PFSK-1 (cell line): ENCODE measurements at regions not wholly inside any gene's neighbourhood (a gene's known extent, or its start where the extent isn't known, plus 50 kb on each side); places are given as distances from the start of the nearest gene placed in this dataset.

ENCODE experiments used
- FOXP2 ChIP-seq: optimal IDR thresholded peaks from 2 replicates; pipeline ENCODE3; 2011; ENCODE audit warnings: borderline replicate concordance, control low read depth, inconsistent platforms; ENCODE audit not compliant: insufficient read depth; ENCODE audit errors: extremely low read length, extremely low read depth
- POLR2AphosphoS5 ChIP-seq: IDR thresholded peaks from 2 replicates; pipeline ENCODE4 v1.6.1; 2012; ENCODE audit warnings: low read depth, mild to moderate bottlenecking, control low read depth, low read length, moderate library complexity
- SIN3A ChIP-seq: IDR thresholded peaks from 2 replicates; pipeline ENCODE4 v1.6.1; 2012; ENCODE audit warnings: mild to moderate bottlenecking, low read length, moderate library complexity, borderline replicate concordance; ENCODE audit not compliant: insufficient read depth
- TAF1 ChIP-seq: IDR thresholded peaks from 2 replicates; pipeline ENCODE4 v1.6.1; 2012; ENCODE audit warnings: low read length, control low read depth, borderline replicate concordance; ENCODE audit not compliant: insufficient read depth
- TF ChIP-seq, protein P1 (sequence below), 2 experiments: IDR thresholded peaks; 2 replicates each; pipeline versions ENCODE4 v1.6.1 to v1.8.0; 2011 to 2012; ENCODE audit warnings: low read depth in 2 of 2, low read length in 2 of 2, control low read depth in 1 of 2, inconsistent platforms in 1 of 2, mild to moderate bottlenecking in 1 of 2, moderate library complexity in 1 of 2; ENCODE audit not compliant: insufficient read depth in 1 of 2

DNA sequence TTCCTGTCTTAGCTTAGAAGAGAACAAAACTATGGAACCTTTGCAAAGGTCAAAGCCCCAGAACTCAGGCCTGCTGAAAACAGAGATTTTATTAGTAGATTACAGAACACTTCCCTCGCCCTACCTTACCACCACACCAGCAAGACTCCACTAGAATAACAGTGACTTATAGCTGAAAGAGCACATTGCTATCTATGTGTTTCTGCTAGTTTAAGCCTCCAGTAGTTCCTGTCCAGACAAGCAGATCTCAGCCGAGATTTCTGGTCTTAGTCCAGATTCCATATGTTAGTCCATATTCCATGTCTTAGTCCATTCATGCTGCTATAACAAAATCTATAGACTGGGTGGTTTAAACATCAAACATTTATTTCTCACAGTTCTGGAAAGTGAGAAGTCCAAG is 412.3 kb upstream of the ID4 start:
- TF ChIP-seq FOXP2 (no peak), SIN3A (no peak), POLR2AphosphoS5 (no peak), TAF1 (no peak)
- TF ChIP-seq, protein P1, sequence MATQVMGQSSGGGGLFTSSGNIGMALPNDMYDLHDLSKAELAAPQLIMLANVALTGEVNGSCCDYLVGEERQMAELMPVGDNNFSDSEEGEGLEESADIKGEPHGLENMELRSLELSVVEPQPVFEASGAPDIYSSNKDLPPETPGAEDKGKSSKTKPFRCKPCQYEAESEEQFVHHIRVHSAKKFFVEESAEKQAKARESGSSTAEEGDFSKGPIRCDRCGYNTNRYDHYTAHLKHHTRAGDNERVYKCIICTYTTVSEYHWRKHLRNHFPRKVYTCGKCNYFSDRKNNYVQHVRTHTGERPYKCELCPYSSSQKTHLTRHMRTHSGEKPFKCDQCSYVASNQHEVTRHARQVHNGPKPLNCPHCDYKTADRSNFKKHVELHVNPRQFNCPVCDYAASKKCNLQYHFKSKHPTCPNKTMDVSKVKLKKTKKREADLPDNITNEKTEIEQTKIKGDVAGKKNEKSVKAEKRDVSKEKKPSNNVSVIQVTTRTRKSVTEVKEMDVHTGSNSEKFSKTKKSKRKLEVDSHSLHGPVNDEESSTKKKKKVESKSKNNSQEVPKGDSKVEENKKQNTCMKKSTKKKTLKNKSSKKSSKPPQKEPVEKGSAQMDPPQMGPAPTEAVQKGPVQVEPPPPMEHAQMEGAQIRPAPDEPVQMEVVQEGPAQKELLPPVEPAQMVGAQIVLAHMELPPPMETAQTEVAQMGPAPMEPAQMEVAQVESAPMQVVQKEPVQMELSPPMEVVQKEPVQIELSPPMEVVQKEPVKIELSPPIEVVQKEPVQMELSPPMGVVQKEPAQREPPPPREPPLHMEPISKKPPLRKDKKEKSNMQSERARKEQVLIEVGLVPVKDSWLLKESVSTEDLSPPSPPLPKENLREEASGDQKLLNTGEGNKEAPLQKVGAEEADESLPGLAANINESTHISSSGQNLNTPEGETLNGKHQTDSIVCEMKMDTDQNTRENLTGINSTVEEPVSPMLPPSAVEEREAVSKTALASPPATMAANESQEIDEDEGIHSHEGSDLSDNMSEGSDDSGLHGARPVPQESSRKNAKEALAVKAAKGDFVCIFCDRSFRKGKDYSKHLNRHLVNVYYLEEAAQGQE (IDR thresholded peaks at IDR 0.05; ENCODE audit: insufficient read depth in 1 of 2, low read depth in 2 of 2, low read length in 2 of 2) = no peak

- no peak for TF ChIP-seq FOXP2
- TF ChIP-seq SIN3A = no peak
- TF ChIP-seq, protein P1 (IDR thresholded peaks at IDR 0.05; ENCODE audit: insufficient read depth in 1 of 2, low read depth in 2 of 2, low read length in 2 of 2) = no peak
- TF ChIP-seq TAF1 = no peak
- no peak for TF ChIP-seq POLR2AphosphoS5
Observed at GRCh38 chr6:19427548-19427947, 409.6 kb upstream of the ID4 start.

GRCh38 chr6:19432966-19433498 is 404.1 kb upstream of the ID4 start:
- no peak for TF ChIP-seq POLR2AphosphoS5
- no peak for TF ChIP-seq FOXP2
- TF ChIP-seq SIN3A = no peak
- TF ChIP-seq, protein P1 (IDR thresholded peaks at IDR 0.05; ENCODE audit: insufficient read depth in 1 of 2, low read depth in 2 of 2, low read length in 2 of 2) = no peak
- TF ChIP-seq TAF1 = no peak

GRCh38 chr6:19434065-19434464 is 403.1 kb upstream of the ID4 start:
- TF ChIP-seq FOXP2 (no peak), SIN3A (no peak), TAF1 (no peak), POLR2AphosphoS5 (no peak)
- TF ChIP-seq, protein P1 (IDR thresholded peaks at IDR 0.05; ENCODE audit: insufficient read depth in 1 of 2, low read depth in 2 of 2, low read length in 2 of 2) = no peak

DNA sequence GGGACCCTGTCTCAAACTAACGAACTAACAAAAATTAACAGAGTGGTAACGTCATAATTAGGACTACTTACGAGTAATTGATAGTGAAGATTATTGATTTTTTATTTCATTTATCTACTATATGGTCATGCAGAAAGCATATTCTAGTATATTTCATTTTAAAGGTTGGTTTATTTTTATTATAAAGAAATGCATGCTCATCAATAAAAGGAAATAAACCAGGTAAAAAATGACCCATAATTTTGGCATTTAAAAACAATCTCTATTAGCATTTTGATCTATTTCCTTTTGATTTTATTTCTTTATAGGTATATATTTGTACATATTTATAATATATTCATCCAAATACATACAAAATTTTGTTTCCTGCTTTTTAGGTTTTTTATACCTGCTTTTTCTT is 401.4 kb upstream of the ID4 start:
- TF ChIP-seq SIN3A (no peak), FOXP2 (no peak), TAF1 (no peak), POLR2AphosphoS5 (no peak)
- TF ChIP-seq, protein P1 (IDR thresholded peaks at IDR 0.05; ENCODE audit: insufficient read depth in 1 of 2, low read depth in 2 of 2, low read length in 2 of 2) = no peak
